Lower leg skin (tissue), 3 donors: ENCODE measurements at regions not wholly inside any gene's neighbourhood (a gene's known extent, or its start where the extent isn't known, plus 50 kb on each side); places are given as distances from the start of the nearest gene placed in this dataset.

Source experiments
- CTCF ChIP-seq, 3 donors: fragments of 450-650 bp; IDR thresholded peaks; one replicate each; pipeline ENCODE4 v1.5.1; 2016; ENCODE audit warnings: antibody characterized with exemption in 3 of 3, mild to moderate bottlenecking in 3 of 3, moderate library complexity in 2 of 3
- POLR2A ChIP-seq, 2 donors: fragments of 450-650 bp; IDR thresholded peaks; one replicate each; pipeline ENCODE4 v1.6.1; 2016 to 2017; ENCODE audit warnings: antibody characterized with exemption in 2 of 2, mild to moderate bottlenecking in 1 of 2, moderate library complexity in 1 of 2

- TF ChIP-seq CTCF (IDR thresholded peaks at IDR 0.05) (no peak), POLR2A (IDR thresholded peaks at IDR 0.05) (no peak)
These were observed 77.0 kb downstream of the RWDD3 start for GRCh38 chr1:95311014-95311413.
